Islet precursor cell (in vitro differentiated cells): ENCODE measurements at regions not wholly inside any gene's neighbourhood (a gene's known extent, or its start where the extent isn't known, plus 50 kb on each side); places are given as distances from the start of the nearest gene placed in this dataset.

Experiments
- DNase-seq: peaks from one replicate; pipeline ENCODE4 v3.0.0-alpha.2; 2018

DNA sequence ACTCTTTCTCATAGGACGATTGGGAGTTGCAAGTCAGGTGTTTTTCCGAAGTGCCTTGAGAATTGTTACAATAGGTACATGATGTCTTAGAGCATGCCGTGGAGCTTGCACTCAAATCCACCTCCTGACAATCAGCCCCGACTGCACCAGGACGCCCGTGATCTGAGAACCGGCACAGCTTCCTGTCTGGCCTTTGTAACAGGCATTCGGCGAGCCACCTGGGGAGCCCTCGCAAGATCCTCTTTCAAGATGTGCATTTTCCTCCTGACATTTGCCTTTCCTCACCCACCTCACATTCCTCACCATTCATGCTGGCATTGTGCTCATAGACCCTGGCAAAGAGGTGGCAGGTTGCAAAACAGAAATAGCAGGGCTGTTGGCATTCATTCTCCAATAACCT lies 427.3 kb downstream of the GALR1 start:
- DNase-seq: no peak

DNA sequence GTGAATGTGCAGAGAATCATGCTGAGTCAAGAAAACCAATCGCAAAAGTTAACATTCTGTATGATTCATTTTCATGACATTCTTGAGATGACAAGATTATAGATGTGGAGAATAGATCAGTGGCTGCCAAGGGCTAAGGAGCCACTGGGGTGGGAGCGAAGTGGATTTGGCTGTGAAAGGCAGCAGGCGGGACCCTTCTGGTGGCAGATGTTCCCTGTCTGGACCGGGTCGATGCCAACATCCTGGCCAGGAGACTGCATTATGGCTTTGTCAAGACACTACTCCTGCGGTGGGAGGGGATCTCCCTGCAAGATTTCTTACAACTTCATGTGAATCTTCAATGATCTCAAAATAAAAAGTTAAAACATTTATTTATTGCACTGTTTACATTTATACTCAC lies 427.9 kb downstream of the GALR1 start:
- DNase-seq: no peak

DNA sequence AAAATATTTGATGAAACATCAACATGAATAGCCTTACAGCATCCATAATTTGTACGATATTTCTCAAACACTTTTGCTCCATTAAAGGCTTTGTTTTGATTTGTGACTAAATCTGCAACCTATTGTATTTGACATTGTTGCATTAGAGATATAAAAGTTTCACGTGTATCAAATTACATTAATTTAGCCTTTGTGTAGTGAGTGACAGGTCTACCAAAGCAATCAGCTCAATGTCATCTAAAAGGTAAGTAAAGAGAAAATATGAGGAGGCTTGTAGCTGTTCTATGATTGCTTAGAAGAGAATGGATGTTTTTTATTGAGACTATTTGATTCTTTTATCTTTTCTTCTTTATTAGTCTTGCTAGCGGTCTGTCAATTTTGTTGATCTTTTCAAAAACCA lies 430.2 kb downstream of the GALR1 start:
- no peak for DNase-seq

DNA sequence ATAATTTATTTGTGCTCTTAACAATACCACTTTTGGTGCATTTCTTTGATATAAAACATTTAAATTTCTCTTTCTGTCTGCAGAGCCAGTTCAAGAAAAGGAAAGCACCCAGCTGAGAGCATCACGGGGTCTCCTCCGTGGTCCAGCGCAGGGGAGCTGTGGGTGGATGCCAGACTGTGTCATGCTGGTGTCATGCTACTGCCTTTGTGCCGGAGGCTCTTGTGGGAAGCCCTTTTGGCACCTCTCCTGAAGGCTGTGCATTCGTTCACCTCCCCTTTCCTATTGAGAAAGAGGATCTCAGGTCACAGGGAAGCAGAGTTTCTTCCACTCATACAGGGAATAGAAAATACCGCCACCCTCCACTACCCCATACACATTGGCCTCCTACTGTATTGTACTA lies 450.4 kb downstream of the GALR1 start:
- no peak for DNase-seq

DNA sequence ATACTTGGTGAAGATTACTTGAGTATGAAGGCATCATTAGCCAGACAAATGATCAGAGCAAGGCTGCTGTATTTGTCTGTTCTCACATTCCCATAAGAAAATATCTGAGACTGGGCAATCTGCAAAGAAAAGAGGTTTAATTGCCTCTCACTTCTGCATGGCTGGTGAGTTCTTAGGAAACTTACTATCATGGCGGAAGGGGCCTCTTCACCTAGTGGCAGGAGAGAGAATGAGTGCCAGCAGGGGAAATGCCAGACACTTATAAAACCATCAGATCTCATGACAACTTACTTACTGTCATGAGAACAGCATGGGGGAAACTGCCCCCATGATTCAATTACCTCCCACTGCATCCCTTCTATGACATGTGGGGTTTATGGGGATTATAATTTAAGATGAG lies 452.3 kb downstream of the GALR1 start:
- DNase-seq: no peak

DNA sequence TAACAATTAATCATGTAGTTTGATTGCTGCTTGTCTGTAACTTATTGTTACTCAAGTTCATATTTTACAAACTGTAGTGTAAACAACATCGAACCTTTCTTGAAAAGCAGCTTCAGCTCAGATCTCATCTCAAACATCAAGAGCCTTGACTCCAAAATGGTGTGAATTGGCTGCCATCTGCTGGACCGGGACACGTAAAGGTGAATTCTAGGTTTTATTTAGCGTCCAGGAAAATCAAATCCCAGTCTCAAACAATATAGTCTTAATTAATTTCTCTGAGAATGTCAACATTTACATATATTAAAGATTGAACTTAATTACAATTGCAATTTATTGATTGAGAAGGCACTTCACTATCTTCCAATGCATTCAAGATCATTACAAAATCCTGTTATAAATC lies 453.0 kb downstream of the GALR1 start:
- DNase-seq: no peak

DNA sequence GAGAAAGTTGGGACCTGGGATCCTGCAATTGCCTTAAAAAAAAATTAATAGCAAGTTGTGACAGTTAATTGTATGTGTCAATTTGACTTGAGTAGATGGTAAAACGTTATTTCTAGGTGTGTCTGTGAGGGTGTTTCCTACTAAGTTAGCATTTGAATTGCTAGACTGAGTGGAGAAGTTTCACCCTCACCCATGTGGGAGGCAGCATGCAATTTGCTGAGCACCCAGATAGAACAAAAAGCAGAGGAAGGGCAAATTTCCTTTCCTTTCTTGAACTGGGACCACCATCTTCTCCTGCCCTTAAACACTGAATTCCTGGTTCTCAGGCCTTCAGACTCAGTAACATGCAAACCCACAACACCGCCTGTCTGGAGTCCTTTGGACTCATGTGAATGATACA lies 455.7 kb downstream of the GALR1 start:
- DNase-seq: no peak

DNA sequence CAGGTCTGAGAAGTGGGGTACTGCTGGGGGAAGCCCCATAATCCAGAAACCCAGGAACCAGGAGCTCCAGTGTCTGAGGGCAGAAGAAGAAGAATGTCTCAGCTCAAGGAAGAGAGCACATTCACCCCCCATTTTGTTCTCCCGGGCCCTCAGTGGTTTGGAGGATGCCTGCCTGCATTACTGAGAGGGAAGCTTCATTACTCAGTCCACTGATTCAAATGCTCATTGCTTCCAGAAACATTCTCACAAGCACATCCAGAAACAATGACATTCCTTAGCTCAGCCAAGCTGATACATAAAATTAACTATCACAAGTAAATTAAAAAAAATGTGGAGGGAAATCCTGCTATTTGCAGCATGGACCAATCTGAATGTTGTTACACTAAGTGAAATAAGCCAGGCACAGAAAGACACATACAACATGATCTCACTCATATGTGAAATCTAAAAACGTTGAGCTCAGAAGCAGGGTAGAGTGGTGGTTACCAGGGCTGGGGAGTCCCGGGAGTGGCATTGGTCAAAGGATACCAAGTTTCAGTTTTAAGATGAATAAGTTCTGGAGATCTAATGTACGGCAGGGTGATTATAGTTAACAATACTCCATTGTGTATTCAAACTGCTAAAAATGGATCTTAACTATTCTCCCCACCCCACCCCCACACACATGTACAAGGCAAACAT lies 459.3 kb downstream of the GALR1 start:
- DNase-seq: no peak

DNA sequence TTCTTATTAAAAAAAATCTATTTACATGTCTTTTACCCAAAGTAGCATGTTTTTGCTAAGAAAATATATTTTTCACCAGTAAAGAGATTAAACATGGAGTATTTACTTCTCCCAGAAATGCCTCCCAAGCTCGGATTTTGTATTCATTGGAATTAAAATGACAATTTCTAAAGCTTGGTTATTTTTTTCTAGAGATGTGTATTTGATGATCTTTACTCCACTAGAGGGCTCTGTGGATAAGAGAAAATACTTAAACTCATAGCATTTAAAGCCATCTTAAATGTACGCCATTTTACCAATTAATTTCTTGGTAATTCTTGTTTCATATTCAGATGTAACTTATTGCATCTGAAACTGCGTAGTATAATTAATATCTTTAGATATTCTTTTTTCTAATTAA lies 461.4 kb downstream of the GALR1 start:
- no peak for DNase-seq

DNA sequence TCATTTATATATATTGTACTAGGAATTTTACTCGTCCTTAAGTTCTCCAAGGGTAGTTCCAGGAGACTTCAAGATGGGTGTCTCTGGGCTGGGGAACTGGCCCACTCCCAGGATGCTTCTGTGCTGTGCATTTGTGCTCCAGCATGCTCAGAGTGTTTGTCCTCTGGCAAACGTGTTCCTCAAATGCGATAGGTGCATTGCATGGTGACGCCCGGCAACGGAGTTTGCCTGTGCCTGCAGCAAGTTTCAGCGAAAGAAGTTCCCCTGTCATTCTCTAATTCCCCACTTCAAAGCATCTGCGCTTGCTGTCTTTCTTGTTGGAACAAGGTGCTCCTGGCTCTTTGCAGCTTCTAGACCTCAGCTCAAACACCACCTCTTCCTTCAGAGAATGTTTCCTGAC lies 465.1 kb downstream of the GALR1 start:
- no peak for DNase-seq

DNA sequence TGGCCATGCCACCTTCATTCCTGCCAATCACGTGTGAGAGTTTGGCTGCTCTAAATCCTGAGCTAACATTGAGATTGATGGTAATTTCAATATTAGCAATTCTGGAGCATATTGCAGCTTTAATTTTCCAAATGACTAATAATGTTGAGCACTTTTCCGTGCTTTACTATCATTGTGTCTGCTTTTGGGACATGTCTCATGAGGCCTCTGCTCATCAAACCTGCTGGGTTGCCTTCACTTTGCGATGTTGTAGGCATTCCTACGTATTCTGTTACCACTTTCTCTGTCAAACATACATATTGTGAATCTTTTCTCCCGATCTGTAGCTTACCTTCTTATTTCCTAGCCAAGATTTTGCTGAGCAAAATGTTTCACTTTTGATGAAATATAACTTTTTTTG lies 466.6 kb downstream of the GALR1 start:
- no peak for DNase-seq

DNA sequence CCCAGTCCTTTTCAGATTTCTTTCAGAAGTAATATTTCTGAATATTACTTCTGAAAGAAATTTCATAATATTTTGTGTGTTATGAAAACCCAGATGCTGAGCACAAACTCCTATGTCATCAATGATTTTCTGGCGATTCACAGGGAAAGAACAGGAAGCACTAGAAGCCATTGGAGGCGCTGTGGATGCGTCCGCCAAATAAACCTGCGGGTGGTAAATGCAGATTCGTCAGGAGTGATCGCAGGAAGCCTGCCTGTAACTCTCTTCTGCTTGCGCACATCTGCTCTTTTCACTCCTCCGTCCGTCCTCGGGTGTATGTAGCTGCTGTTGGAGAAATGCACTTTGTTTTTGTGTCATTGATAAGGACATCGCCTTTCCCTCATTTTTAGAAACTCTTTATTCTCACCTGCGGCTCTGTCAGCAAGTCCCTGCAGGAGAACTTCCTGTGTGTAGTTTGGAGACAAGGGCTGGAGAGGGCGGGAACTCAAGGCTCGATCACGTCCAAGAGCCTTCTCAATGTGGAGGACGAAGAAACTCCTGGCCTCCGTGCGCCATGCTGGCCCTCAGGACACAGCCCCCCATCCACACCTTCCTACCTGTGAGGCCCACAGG lies 483.8 kb downstream of the GALR1 start:
- no peak for DNase-seq

DNA sequence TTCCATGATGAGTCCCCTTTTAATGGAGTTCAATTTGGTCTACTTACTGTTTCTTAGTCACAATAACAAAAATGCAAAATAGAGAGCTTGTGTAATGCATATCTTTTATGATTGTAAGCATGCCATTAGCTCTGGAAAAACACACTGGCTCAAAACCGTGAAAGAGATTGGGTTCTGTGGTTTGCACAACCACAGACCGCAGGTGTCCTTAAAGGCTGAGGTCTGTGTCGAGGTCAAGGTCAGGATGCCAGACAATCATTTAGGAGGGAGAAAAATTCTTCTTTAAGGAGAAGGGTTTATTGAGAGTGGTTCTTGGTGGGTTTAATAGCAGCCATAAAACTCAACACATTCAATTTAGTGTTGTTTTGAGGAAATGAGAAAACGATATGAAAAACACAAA lies 487.2 kb downstream of the GALR1 start:
- DNase-seq: no peak

DNA sequence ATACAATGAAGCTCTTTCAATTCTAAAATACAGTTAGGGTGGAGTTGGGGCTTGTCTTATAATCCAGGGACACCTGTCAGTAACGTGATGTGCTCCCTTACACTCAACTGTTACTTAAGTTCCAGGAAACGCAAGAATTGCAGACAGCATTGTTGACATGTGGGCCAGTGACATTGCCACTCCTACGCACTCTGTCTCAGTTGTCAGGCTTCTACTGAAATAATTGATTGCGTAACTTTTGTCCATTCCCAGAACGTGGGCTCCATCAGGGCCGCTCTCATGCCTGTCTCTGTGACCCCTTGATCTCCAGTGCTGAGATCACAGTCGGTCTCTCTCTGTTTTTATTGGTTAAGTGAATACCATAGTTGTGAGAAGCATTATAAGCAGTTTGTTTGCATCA lies 487.8 kb downstream of the GALR1 start:
- DNase-seq: no peak

DNA sequence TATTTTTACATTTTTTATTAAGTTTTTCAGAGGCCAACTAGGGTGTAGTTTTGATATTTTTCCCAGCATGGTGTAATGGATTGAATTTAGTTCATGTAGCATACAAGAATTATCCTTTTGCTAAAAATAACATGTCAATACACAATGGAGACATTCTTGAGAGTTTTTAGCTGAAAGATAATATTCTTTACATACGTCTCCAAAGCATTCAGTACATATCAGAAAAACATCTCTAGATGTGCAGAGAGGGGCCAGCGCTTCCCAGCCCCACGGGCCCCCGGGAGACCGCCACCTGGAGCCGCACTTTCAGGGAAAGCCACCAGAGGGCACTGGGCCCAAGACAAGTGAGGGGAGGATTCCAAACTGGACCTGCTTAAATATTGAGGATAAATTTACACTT lies 499.4 kb downstream of the GALR1 start:
- no peak for DNase-seq

DNA sequence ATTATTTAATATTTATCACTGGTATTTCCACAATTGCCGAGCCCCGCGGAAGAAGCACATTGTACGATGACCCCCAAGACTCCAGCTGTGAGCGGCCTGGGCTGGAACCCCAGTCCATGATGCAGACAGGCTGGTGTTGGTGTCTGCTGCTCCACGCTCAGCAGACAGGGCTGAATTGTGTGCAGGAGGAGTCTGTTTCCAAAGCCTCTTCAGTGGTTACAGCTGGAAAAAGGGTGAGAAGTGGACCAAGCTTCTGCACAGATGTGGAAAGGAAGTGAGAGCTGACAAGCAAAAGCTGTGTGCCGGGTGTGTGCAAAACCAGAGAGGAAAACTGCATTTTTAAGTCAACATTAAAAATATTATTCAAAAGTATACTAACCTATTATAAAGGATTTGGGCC lies 500.4 kb downstream of the GALR1 start:
- DNase-seq: no peak

DNA sequence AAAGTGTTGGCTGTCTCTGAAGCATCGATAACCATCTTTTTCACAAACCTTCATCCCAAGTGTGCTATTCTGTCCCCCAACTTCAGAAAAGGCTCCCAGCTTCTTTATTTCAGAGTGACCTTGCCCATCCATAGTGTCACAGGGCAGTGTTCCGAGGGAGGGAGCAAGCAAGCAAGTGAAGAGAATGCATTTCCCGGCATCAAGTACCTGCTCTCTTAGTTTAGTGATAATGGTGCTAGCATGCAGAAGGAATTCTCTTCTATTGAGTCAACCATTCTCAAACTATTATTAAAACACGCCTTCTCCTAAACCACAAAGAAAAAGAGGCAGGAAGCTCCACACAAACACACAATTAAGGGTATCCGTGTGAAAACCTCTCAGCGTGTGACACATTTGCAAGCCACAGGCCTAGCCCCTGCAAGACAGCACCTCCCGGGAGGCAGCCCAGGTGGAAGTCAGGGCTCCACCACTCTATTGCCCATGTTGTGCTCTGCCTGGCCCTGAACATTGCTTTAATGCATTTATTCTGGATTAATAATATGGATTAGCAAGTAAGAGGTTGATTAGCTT lies 504.9 kb downstream of the GALR1 start:
- no peak for DNase-seq

DNA sequence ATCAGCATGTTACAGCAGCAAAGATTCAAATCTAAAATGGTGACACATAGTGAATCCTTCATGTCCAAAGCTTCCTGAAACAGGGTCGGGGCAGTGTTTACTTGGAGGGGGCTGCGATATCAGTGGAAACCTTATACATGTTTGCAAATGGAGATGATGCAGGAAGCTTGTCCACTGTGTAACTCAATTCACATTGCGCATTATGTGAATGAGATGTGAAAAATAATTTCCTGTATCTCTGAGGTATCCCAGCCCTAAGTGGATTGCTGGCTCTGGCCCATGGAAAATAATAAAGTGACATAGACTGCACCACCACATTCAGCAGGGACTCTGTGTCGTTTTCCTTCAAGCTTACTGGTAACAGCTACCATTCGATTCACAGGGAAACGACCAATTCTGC lies 505.5 kb downstream of the GALR1 start:
- DNase-seq: no peak

DNA sequence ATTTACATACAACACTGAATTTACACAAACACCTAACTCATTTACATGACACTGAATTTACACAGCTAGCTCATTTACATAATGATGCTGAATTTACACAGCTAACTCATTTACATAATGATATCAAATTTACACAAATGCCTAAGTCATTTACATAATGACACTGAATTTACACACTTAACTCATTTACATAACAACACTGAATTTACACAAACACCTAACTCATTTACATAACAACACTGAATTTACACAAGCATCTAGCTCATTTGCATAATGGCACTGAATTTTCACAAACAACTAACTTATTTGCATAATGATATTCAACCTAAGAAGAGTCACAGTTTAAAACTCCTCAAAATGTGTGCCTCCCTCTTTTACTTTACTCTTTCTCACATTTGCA lies 511.7 kb downstream of the GALR1 start:
- DNase-seq: no peak

DNA sequence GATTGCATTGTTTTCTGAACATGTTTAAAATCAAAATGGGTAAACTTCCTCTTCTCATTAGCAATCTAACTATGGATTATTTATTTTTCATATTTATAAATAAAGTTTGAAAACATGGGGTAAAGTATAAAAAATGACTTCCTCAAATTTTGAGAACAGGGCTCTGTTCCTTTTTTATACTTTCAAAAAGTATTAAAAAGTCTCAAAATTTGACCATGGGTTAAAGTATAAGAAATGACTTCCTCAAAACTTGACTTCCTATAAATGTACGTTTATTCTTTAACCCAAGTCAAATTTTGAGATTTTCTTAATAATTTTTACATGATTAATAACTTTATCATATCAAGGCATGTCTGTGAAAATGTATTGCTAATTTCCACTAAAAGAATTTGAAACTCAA lies 512.4 kb downstream of the GALR1 start:
- DNase-seq: no peak

DNA sequence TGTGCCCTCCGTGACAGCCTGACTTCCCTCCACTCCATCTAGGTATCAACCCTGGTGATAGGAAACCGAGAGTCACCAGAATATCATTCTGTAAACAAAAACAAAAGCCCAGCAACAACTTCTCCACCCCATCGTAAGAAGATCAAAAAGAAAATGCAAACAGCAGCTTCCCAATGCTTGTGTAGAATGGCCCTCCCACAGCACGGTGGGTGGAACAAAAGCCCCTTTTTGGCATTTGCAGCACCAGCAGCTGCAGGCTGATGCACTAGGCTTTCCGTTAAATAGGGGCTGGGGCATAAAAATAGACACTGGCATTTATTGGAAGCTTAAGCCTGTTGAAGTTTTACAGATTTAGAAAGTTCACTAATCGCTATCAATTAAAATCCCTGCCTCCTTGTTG lies 513.0 kb downstream of the GALR1 start:
- no peak for DNase-seq

DNA sequence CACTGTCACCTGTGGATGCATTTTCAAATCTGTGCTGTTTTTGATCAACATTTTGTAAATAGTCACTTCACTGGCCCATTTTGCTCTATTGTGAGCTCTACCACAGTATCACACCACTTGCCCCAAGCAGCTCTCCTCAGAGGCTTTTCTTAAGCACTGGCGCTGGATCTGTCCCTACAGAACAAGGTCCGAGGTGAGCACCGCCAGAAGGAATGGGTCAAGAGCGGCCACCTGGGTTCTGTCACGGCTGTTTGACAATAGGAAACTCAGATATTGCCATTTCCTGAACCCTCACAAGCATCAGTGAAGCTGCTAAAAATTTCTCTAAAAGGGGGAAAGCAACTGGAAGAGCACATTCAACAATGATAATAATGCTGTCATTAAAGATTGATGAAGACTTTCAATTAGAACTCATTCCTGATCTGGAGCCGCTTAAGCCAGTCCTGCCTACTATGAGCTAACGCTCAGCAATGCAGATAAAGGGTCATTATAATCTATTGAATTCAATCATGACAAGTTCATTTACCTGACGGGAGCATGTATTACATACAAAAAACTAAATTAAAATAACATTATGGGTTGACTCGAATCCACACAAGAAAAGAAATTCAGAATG lies 514.0 kb downstream of the GALR1 start:
- no peak for DNase-seq

DNA sequence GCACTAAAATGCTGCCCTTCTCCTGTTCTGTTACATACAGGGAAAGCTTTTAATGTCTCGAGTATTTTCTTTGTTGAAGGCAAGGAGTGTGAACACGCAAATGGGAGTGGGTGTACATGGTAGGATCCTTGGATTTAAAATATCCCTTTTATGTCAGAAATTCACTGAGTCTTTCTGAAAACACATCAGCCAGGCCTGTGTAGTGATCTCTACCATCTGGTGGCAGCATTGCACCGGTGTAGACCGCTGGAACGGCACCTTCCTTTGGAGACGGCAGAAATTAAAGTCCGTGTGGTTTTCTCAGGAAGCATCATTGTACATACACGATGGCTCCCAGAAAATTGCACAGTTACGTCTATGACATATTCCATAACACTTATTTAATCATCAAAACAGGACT lies 515.8 kb downstream of the GALR1 start:
- DNase-seq: no peak

DNA sequence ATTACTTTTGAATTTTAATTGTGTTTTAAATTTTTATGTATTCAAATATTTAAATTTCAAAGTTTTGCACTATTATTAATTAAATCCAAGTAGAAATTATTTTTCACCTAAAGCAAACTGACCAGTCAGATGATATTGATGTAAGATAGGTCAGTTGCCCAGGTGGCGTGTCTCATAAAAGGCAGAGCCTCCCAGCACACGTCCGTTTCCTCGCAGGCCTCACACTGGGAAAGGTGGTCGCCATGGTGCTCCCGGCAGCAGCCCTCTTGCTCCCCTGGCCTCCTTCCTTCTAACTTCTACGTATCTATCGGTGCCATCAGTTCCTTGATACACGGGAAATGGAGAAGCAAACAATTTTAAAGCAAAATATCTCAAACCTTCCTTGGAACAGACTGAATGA lies 516.8 kb downstream of the GALR1 start:
- no peak for DNase-seq

DNA sequence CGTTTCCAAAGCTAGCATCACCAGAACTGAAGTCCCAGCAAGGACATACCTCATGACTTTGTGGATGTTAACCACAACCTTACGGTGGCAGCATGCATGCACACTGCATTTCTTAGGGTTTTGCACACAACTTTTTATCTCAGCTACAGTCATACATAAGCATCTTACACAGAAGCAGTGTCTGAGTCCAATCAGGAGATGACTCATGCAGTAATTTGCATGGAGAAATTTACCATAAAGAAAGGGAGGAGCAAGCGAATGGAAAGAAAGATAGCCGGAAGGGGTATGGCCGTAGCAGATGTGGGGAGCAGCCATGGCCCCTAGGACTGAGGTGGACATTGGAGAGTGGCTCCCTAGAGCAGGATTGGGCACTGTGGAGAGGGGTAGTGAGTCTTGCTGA lies 522.5 kb downstream of the GALR1 start:
- DNase-seq: no peak
